Stimulated activated naive CD4-positive, alpha-beta T cell treated with Interleukin-2 at 50 U/mL for 16 hours (primary cell): ENCODE measurements at regions not wholly inside any gene's neighbourhood (a gene's known extent, or its start where the extent isn't known, plus 50 kb on each side); places are given as distances from the start of the nearest gene placed in this dataset.
"Not testable (repeated sequence)": the region's sequence is repeated elsewhere in the genome, so short reads cannot be mapped to it uniquely, and the experiment has no call there.

Experiments used
- DNase-seq: peaks from one replicate; lab custom pipeline; 2025; lab: John Stamatoyannopoulos, UW

- not testable (repeated sequence) for DNase-seq
These were observed 585.9 kb upstream of the SEMA6D start for GRCh38 chr15:47131450-47131849.

GRCh38 chr15:47135267-47135666, 582.0 kb upstream of the SEMA6D start:
- no peak for DNase-seq

- no peak for DNase-seq
These were observed 581.1 kb upstream of the SEMA6D start for GRCh38 chr15:47136236-47136635.

DNA sequence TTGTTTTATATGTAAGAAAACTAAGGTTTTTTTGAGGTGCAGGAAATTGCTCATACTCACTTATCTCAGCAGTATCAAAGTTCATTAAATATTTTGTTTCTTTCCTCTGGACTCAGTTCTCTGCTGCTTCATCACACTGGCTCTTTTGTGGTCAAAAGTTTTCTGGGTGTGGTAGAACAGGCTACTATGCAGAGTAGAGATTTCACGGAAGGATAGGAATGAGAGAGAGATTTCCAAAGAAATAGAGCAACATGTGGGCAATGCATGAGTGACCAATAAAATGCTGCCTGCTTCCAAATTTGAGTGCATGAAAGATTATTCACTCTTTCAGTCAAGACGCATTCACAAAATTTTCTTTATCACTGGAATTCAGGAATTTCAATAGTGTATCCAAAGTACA, 577.3 kb upstream of the SEMA6D start:
- no peak for DNase-seq

DNA sequence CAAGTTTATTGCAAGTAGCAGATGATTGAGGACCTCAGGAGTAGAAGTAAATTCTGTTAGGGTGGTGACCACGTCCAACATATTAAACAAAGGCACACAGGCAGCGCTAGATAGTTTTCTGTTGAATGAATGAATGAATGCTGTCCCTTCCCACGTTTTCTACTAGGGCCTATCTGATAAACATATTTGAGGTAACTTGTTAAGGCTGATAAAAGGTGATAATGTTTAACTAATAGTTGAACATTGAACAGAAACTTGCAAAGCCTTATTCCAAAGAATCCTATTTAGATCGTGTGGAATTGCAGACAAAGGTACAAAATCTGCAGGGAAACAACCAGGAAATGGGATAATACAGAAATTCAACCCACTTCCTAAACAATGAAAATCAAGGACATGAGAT, 559.5 kb upstream of the SEMA6D start:
- DNase-seq: no peak

DNA sequence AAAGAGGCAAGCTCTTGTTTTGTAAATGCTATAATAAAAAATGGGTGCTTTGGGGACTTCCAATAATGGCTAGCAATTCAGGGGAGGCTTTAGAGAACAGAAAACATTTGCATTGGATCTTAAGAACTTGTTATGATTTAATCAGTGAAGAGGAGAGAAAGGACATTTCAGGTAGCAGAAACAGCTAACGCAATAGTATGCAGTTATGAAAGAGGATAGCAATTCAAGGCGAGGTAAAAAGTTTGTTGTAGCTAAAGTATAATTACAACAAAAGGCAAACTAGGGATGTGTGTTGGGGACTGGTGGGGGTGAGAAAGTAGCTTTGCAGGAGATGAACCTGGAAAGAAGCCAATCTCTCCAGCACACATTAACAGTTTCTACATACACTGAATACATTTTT, 558.7 kb upstream of the SEMA6D start:
- DNase-seq: no peak

- DNase-seq: no peak
These were observed 540.1 kb upstream of the SEMA6D start for GRCh38 chr15:47177177-47177576.

- DNase-seq: no peak
These were observed 537.3 kb upstream of the SEMA6D start for GRCh38 chr15:47179988-47180387.

DNA sequence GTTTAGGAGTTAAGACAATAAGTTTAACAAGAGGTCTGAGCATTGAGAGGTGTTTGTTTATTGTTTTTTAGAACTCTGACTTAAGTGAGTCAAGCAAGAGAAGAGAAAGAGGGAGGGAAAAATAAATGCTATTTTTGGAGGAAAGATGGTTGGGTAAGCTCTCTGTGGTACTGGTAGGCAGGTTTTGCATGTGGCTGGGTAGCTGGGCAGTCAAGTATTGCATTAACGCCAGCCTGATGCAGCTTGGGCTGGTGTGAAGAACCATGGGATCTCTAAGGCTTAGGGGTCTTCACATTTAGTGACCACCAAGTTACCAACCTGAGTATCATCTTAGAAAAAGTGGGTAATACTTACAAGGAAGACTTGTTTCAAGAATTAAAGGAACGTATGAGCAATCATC, 534.5 kb upstream of the SEMA6D start:
- no peak for DNase-seq

DNA sequence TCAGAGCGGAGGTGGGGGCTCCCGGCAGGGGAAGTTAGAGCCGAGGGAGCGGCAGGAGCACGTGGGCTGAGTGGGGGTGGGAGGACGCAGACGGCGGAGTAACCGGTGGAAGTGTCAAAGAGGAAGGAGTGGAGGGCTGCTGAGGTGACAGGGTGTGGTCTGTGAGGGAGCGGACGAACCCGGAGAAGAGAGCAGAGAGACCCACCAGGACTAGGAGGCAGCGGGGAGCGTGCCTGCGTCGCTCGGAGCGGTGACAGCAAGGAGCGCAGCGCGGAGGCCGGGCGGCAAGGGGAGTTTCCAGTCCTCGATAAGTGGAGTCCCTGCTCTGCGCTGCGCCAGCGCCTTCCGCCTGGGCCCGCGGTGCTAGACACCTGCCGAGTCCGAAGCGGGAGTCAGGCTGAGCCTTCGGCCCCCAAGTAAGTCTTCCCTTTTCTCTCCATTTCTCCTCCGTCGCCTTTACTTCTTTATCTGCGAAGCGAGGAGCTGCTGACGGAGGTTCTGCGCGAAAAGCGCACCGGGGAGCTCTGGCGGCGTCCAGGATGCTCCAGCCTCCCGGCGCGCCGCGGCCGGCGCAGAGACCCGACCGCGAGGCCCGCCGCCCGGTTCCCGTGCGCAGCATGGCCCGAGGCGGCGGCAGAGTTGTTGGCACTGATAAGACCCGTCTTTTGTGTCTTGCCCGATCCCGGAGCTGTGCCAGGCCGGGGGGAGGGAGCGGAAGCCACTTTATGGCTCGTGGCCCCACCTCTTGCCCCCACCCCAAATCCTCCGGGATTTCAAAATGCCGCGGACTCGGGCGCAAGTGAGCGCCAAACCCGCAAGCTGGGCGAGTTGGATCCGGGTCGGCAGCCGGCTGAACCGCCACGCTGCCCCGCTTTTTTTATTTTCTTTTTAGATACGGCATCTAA, 533.0 kb upstream of the SEMA6D start:
- no peak for DNase-seq

DNA sequence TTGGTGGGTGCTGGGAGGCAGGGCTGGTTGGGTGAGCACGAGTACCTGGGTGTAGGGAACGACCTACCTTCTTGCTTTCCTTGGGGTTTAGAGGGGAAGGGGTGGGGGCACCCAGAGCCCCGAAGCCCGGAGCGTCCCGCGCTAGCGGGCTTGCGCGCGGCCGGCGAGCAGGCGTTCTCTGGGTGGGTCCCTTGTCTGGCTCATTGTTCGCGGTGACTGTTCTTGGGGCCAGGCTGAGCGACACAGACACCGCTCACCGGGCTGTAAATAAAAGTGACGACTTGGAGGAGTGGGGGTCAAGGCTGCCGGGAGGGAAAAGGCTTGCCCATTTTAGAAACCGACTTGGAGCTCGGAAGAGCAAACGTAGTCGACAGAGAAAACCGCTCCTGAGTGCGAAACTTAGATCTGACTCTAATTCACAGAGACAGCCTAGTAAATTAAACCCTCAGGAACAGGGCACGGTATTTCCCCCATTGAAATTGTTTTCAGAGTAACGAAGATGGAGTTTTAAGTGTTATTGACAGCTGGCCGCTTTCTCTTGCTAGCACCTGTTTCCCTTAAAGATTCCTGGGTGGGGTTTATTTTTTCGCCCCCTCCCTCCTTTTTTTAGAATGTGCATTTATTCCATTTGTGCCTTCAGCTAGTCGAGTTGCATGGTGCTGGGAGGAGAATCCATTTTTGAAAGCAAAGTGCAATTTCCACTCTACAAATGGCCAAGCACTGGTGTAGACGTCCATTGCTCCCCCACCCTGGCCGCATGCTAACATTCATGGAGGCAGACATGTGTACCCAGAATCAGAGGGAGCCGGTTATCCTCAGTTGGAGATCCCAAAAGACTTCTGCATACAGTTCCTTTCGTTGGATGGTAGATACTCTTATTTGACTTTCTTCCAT, 532.1 kb upstream of the SEMA6D start:
- no peak for DNase-seq

- no peak for DNase-seq
These were observed 531.2 kb upstream of the SEMA6D start for GRCh38 chr15:47186075-47186474.

GRCh38 chr15:47188758-47189507, 528.4 kb upstream of the SEMA6D start:
- no peak for DNase-seq

DNA sequence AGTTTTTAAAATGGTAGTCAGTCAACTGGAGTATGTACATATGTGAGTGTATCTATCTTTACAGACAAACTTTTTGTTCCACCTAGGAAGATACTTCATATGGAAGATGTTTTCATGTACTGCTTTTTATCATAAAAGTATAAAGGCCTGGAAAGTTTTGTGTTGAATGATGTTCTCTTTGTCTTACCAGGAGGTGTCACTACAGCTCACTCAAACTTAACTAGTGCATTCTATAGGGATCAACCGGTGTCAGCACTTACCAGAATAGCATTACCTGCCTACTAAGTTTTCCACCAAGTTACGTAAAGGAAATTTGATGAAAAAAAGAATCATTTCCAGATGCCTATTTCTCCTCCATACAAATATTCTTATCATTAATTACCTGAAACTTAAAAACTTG, 522.6 kb upstream of the SEMA6D start:
- no peak for DNase-seq

GRCh38 chr15:47196048-47196447, 521.3 kb upstream of the SEMA6D start:
- no peak for DNase-seq

DNA sequence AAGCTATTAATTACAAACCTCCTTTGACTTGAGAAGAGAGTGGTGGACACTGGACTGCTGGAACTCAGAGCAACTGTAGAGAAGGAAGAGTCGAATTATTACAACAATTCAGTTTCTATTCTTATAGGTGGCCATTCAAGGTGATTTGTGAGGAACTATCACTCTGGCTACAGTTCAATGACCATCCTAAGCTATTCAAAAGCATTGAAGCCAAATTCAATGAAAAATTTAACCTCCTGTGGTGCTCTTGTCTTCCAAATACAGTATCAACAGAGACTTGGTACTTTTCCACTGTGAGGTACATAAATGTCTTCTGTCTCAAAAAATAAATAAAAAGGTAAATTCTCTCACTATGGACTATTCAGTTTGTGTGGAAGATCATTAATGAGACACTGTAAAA, 513.3 kb upstream of the SEMA6D start:
- no peak for DNase-seq

DNA sequence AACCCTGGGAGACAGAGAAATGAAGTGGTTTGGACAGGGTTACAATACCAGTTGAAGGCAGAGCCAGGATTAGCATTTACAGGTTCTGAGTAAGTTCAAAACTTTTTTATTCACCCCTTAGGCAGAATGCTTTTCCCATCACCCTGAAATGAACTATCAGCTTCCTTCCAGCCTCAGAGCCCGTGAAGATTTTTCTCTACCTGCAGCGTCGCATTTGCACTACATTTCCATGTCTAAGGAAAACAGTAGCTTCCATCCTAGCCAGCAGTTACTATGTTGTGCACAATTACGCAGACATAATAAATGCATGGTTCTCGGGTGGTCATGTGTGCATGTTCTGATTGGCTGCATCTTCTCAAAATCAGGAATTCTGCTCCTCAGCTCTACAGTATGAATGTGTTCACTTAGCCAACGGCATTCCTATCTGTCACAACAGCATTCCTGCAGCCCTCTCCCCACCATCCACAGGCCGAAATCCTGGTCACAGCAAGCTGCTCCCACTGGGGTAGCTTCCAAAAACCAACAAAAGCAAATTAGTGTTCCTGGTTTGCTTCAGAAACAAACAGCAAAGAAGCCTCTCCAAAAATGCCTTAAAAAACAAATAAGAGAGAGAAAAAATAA, 510.8 kb upstream of the SEMA6D start:
- DNase-seq: no peak

DNA sequence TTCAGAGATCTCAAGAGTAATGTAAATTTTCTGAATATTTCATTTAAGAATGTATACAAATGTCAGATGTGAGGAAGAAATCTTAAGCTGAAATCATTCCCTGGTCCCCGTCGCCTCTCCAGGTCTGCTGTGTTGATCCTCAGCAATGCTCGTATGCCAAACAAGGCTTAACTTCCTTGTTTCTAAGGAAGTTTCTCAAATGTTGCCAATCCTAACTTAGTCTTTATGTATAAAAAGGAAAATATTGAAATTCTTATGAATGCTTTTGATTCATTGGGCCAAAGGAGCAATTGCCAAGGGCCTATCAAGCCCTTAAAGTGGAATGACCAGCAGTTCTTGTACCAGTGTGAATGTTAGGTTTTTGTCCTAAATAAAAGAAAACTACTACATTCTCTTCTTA, 507.7 kb upstream of the SEMA6D start:
- no peak for DNase-seq

GRCh38 chr15:47212222-47213010, 504.9 kb upstream of the SEMA6D start:
- no peak for DNase-seq

DNA sequence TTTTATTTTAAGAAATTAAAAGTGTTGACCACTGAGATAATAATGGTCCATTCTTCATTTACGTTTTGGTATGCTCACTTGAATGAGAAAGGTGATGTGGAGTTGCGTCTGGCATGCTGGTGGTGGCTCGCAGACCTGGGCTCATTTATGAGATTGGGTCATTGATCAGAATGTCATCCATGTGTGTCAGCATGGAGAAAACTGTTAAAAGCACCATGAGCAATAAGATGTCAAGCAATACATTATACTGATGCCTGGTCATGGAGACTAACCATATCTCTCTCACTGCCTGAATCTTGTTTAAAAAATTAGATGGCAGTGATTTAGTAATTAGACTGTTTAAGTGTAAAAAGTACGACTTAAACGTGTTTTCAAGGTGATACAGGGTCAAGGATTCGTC, 503.4 kb upstream of the SEMA6D start:
- DNase-seq: no peak

DNA sequence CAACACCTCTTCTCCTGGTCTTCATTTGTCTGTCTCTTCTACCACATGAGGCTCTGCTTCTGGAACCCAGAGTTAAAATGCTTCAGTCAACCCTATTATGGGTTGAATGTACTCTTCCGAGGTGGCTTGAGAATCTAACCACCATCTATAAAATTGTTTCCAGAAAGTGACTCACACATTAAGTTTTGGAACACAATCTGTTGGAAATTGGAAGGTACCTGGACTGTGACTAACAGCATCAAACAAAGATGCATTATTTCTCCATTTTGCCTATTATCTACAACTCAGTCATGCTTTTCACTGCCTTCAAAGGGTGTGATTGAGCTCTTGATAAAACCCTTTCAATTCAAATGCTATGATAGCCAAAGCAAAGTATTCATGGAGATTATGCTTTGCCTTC, 499.0 kb upstream of the SEMA6D start:
- DNase-seq: no peak
